GM23338 (cell line): ENCODE measurements at regions not wholly inside any gene's neighbourhood (a gene's known extent, or its start where the extent isn't known, plus 50 kb on each side); places are given as distances from the start of the nearest gene placed in this dataset.

Experiments
- CTCF ChIP-seq, 2 experiments: fragments of 200-600 bp in 1 of 2; sonication (generic) in 1 of 2; conservative IDR thresholded peaks; 2 replicates each; pipeline versions ENCODE4 v1.5.1 to v1.6.1; 2016 to 2017; ENCODE audit warnings: antibody characterized with exemption in 2 of 2, low read depth in 2 of 2, mild to moderate bottlenecking in 2 of 2, moderate library complexity in 1 of 2
- ETS1 ChIP-seq: IDR thresholded peaks from 2 replicates; pipeline ENCODE4 v1.6.1; 2016; ENCODE audit warnings: antibody characterized with exemption
- EZH2 ChIP-seq: fragments of 200-600 bp; sonication (generic); IDR thresholded peaks from one replicate; pipeline ENCODE4 v1.8.0; 2017; ENCODE audit warnings: antibody characterized with exemption, mild to moderate bottlenecking, low read depth; ENCODE audit not compliant: unreplicated experiment
- EZH2phosphoT487 ChIP-seq: fragments of 200-600 bp; sonication (generic); IDR thresholded peaks from one replicate; pipeline ENCODE4 v1.8.1; 2018; ENCODE audit warnings: antibody characterized with exemption; ENCODE audit not compliant: unreplicated experiment
- JUNB ChIP-seq: IDR thresholded peaks from one replicate; pipeline ENCODE4 v1.6.1; 2016; ENCODE audit warnings: antibody characterized with exemption; ENCODE audit not compliant: unreplicated experiment
- NANOG ChIP-seq: IDR thresholded peaks from 2 replicates; pipeline ENCODE4 v1.6.1; 2016; ENCODE audit warnings: antibody characterized with exemption, borderline replicate concordance
- POLR2AphosphoS5 ChIP-seq: IDR thresholded peaks from 2 replicates; pipeline ENCODE4 v1.6.1; 2016; ENCODE audit warnings: antibody characterized with exemption, low read depth
- REST ChIP-seq: IDR thresholded peaks from one replicate; pipeline ENCODE4 v1.6.1; 2018; ENCODE audit warnings: antibody characterized with exemption; ENCODE audit not compliant: unreplicated experiment
- STAT1 ChIP-seq: IDR thresholded peaks from one replicate; pipeline ENCODE4 v1.6.1; 2016; ENCODE audit warnings: antibody characterized with exemption; ENCODE audit not compliant: unreplicated experiment
- ZNF114 ChIP-seq: fragments of 250-450 bp; sonication (Bioruptor Pico); IDR thresholded peaks from 2 replicates; pipeline ENCODE4 v1.5.0; 2020; ENCODE audit warnings: mild to moderate bottlenecking, moderate library complexity

- TF ChIP-seq CTCF (conservative IDR thresholded peaks at IDR 0.05; ENCODE audit: low read depth in 2 of 2) (no peak), EZH2phosphoT487 (no peak), EZH2 (no peak), STAT1 (no peak), REST (no peak), POLR2AphosphoS5 (no peak), ZNF114 (CRISPR knock-in tag) (no peak), ETS1 (no peak), JUNB (no peak), NANOG (no peak)
Measured at GRCh38 chr6:168939041-168939440, 314.6 kb downstream of the THBS2 start.
